GM12892 (cell line): ENCODE measurements at regions not wholly inside any gene's neighbourhood (a gene's known extent, or its start where the extent isn't known, plus 50 kb on each side); places are given as distances from the start of the nearest gene placed in this dataset.

Experiments
- POLR2A ChIP-seq: IDR thresholded peaks from 2 replicates; pipeline ENCODE4 v1.6.1; 2011; ENCODE audit warnings: low read depth, low read length, control low read depth
- POLR2AphosphoS5 ChIP-seq: IDR thresholded peaks from 2 replicates; pipeline ENCODE4 v1.6.1; 2011; ENCODE audit warnings: low read depth, low read length, control low read depth
- TAF1 ChIP-seq: IDR thresholded peaks from 2 replicates; pipeline ENCODE4 v1.6.1; 2011; ENCODE audit warnings: low read depth, mild to moderate bottlenecking, control low read depth, low read length, borderline replicate concordance

DNA sequence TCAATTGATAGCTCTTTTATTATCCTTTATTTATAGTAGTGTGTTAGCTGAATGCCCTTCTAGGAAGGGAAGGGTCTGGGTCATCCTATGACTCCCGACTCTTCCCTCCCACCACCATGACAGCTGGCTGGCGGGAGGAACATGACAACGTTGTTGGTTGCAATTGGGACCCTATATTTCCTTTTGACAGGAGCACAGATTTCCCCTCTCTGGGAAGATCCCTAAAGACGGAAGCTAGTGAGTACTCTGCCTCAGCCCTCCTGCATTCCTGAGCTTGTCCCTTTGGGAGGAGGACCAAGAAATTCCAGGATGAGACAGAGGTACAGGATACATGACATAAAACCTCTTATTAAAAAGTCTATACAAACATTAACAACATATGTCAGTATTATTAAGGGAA is 485.4 kb downstream of the NAV3 start:
- TF ChIP-seq POLR2A (no peak), POLR2AphosphoS5 (no peak), TAF1 (no peak)
